ENCODE measurements at regions not wholly inside any gene's neighbourhood (a gene's known extent, or its start where the extent isn't known, plus 50 kb on each side); places are given as distances from the start of the nearest gene placed in this dataset.

- TF ChIP-seq CTCF (CRISPR knock-in tag; IDR thresholded peaks at IDR 0.05) = peak; percentile 57
- TF ChIP-seq EP300 (IDR thresholded peaks at IDR 0.05; ENCODE audit: low read depth in 2 of 2, low read length in 2 of 2) = peak in 1 of 2 experiments; percentile 49; a peak in 2 of 4 replicates
- no peak for TF ChIP-seq EP300 (CRISPR knock-in tag; IDR thresholded peaks at IDR 0.05; ENCODE audit: borderline replicate concordance)
- TF ChIP-seq, protein P1, sequence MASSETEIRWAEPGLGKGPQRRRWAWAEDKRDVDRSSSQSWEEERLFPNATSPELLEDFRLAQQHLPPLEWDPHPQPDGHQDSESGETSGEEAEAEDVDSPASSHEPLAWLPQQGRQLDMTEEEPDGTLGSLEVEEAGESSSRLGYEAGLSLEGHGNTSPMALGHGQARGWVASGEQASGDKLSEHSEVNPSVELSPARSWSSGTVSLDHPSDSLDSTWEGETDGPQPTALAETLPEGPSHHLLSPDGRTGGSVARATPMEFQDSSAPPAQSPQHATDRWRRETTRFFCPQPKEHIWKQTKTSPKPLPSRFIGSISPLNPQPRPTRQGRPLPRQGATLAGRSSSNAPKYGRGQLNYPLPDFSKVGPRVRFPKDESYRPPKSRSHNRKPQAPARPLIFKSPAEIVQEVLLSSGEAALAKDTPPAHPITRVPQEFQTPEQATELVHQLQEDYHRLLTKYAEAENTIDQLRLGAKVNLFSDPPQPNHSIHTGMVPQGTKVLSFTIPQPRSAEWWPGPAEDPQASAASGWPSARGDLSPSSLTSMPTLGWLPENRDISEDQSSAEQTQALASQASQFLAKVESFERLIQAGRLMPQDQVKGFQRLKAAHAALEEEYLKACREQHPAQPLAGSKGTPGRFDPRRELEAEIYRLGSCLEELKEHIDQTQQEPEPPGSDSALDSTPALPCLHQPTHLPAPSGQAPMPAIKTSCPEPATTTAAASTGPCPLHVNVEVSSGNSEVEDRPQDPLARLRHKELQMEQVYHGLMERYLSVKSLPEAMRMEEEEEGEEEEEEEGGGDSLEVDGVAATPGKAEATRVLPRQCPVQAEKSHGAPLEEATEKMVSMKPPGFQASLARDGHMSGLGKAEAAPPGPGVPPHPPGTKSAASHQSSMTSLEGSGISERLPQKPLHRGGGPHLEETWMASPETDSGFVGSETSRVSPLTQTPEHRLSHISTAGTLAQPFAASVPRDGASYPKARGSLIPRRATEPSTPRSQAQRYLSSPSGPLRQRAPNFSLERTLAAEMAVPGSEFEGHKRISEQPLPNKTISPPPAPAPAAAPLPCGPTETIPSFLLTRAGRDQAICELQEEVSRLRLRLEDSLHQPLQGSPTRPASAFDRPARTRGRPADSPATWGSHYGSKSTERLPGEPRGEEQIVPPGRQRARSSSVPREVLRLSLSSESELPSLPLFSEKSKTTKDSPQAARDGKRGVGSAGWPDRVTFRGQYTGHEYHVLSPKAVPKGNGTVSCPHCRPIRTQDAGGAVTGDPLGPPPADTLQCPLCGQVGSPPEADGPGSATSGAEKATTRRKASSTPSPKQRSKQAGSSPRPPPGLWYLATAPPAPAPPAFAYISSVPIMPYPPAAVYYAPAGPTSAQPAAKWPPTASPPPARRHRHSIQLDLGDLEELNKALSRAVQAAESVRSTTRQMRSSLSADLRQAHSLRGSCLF (CRISPR knock-in tag; IDR thresholded peaks at IDR 0.05; ENCODE audit: borderline replicate concordance) = 0 out of 2 replicates have a peak, but pooled peaks have one; percentile 25
- TF ChIP-seq, protein P2, sequence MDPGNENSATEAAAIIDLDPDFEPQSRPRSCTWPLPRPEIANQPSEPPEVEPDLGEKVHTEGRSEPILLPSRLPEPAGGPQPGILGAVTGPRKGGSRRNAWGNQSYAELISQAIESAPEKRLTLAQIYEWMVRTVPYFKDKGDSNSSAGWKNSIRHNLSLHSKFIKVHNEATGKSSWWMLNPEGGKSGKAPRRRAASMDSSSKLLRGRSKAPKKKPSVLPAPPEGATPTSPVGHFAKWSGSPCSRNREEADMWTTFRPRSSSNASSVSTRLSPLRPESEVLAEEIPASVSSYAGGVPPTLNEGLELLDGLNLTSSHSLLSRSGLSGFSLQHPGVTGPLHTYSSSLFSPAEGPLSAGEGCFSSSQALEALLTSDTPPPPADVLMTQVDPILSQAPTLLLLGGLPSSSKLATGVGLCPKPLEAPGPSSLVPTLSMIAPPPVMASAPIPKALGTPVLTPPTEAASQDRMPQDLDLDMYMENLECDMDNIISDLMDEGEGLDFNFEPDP (CRISPR knock-in tag; conservative IDR thresholded peaks at IDR 0.05) = no peak
- 0 out of 2 replicates have a peak, but pooled peaks have one; percentile 33 for TF ChIP-seq HES4 (CRISPR knock-in tag; IDR thresholded peaks at IDR 0.05; ENCODE audit: borderline replicate concordance)
- TF ChIP-seq SMYD3 (CRISPR knock-in tag; IDR thresholded peaks at IDR 0.05) = no peak
- TF ChIP-seq ERF (CRISPR knock-in tag; IDR thresholded peaks at IDR 0.05) = peak; percentile 29; the same call in 1 of the 2 replicates
- TF ChIP-seq, protein P3, sequence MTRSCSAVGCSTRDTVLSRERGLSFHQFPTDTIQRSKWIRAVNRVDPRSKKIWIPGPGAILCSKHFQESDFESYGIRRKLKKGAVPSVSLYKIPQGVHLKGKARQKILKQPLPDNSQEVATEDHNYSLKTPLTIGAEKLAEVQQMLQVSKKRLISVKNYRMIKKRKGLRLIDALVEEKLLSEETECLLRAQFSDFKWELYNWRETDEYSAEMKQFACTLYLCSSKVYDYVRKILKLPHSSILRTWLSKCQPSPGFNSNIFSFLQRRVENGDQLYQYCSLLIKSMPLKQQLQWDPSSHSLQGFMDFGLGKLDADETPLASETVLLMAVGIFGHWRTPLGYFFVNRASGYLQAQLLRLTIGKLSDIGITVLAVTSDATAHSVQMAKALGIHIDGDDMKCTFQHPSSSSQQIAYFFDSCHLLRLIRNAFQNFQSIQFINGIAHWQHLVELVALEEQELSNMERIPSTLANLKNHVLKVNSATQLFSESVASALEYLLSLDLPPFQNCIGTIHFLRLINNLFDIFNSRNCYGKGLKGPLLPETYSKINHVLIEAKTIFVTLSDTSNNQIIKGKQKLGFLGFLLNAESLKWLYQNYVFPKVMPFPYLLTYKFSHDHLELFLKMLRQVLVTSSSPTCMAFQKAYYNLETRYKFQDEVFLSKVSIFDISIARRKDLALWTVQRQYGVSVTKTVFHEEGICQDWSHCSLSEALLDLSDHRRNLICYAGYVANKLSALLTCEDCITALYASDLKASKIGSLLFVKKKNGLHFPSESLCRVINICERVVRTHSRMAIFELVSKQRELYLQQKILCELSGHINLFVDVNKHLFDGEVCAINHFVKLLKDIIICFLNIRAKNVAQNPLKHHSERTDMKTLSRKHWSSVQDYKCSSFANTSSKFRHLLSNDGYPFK (CRISPR knock-in tag; IDR thresholded peaks at IDR 0.05; ENCODE audit: borderline replicate concordance) = no peak; the same call in 1 of the 2 replicates
- TF ChIP-seq, protein P4, sequence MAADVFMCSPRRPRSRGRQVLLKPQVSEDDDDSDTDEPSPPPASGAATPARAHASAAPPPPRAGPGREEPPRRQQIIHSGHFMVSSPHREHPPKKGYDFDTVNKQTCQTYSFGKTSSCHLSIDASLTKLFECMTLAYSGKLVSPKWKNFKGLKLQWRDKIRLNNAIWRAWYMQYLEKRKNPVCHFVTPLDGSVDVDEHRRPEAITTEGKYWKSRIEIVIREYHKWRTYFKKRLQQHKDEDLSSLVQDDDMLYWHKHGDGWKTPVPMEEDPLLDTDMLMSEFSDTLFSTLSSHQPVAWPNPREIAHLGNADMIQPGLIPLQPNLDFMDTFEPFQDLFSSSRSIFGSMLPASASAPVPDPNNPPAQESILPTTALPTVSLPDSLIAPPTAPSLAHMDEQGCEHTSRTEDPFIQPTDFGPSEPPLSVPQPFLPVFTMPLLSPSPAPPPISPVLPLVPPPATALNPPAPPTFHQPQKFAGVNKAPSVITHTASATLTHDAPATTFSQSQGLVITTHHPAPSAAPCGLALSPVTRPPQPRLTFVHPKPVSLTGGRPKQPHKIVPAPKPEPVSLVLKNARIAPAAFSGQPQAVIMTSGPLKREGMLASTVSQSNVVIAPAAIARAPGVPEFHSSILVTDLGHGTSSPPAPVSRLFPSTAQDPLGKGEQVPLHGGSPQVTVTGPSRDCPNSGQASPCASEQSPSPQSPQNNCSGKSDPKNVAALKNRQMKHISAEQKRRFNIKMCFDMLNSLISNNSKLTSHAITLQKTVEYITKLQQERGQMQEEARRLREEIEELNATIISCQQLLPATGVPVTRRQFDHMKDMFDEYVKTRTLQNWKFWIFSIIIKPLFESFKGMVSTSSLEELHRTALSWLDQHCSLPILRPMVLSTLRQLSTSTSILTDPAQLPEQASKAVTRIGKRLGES (CRISPR knock-in tag; IDR thresholded peaks at IDR 0.05; ENCODE audit: borderline replicate concordance) = no peak
- peak; percentile 47; the same call in 1 of the 2 replicates for TF ChIP-seq ZNF614 (CRISPR knock-in tag; IDR thresholded peaks at IDR 0.05; ENCODE audit: borderline replicate concordance)
Measured at GRCh38 chr20:22403022-22403631, 181.2 kb downstream of the FOXA2 start (continued).

Measured in HepG2 (cell line).